ENCODE measurements at regions not wholly inside any gene's neighbourhood (a gene's known extent, or its start where the extent isn't known, plus 50 kb on each side); places are given as distances from the start of the nearest gene placed in this dataset.
A peak's percentile ranks its signal among the peaks of the same experiment; 100 is the strongest.

GRCh38 chr4:38319456-38320342, 344.3 kb upstream of the KLF3 start:
- TF ChIP-seq CTCF (IDR thresholded peaks at IDR 0.05) (peak in 1 of 3 donors; percentile 87), POLR2A (IDR thresholded peaks at IDR 0.05) (no peak)
- intact Hi-C loops (cut with DNase I; ENCODE audit: low total_unique reads), result loop anchor here (5.0 kb wide), 1 partner anchor 358 kb away; no protein-coding TSS in a partner anchor
- no peak overlapping the region for H3K4me3 ChIP-seq (ENCODE audit: low read depth, poor library complexity, severe bottlenecking)
- peak; percentile 95 to 99 for DNase-seq (ENCODE audit: low spot score in 2 of 2)
- 18 to 21% methylated on average over 17 of the region's 17 CpGs for WGBS, 2 donors

- intact Hi-C loops (cut with DNase I; ENCODE audit: low total_unique reads), result no loop called here
- TF ChIP-seq POLR2A (IDR thresholded peaks at IDR 0.05), result no peak
- TF ChIP-seq CTCF (IDR thresholded peaks at IDR 0.05), result no peak
- H3K4me3 ChIP-seq (ENCODE audit: low read depth, poor library complexity, severe bottlenecking), result no peak overlapping the region
- 67 to 78% methylated on average over 5 of the region's 5 CpGs for WGBS, 2 donors
- no peak for DNase-seq (ENCODE audit: low spot score in 2 of 2)
Measured at GRCh38 chr4:38320343-38320695, 343.7 kb upstream of the KLF3 start.

GRCh38 chr4:38320833-38321232, 343.2 kb upstream of the KLF3 start:
- intact Hi-C loops (cut with DNase I; ENCODE audit: low total_unique reads), result no loop called here
- DNase-seq (ENCODE audit: low spot score in 2 of 2), result no peak
- no peak overlapping the region for H3K4me3 ChIP-seq (ENCODE audit: low read depth, poor library complexity, severe bottlenecking)
- TF ChIP-seq CTCF (IDR thresholded peaks at IDR 0.05), result no peak
- no peak for TF ChIP-seq POLR2A (IDR thresholded peaks at IDR 0.05)
- 78 to 84% methylated on average over 4 of the region's 4 CpGs for WGBS, 2 donors

GRCh38 chr4:38322714-38323113, 341.3 kb upstream of the KLF3 start:
- DNase-seq (ENCODE audit: low spot score in 2 of 2), result no peak
- H3K4me3 ChIP-seq (ENCODE audit: low read depth, poor library complexity, severe bottlenecking), result no peak overlapping the region
- no peak for TF ChIP-seq CTCF (IDR thresholded peaks at IDR 0.05)
- TF ChIP-seq POLR2A (IDR thresholded peaks at IDR 0.05), result no peak
- 13 to 26% methylated on average over 4 of the region's 4 CpGs for WGBS, 2 donors
- intact Hi-C loops (cut with DNase I; ENCODE audit: low total_unique reads), result no loop called here

GRCh38 chr4:38323141-38323641, 340.8 kb upstream of the KLF3 start:
- WGBS, 2 donors, result 58 to 71% methylated on average over 4 of the region's 4 CpGs
- no peak overlapping the region for H3K4me3 ChIP-seq (ENCODE audit: low read depth, poor library complexity, severe bottlenecking)
- TF ChIP-seq POLR2A (IDR thresholded peaks at IDR 0.05) (no peak), CTCF (IDR thresholded peaks at IDR 0.05) (no peak)
- intact Hi-C loops (cut with DNase I; ENCODE audit: low total_unique reads), result no loop called here
- DNase-seq (ENCODE audit: low spot score in 2 of 2), result no peak
